ENCODE measurements at regions not wholly inside any gene's neighbourhood (a gene's known extent, or its start where the extent isn't known, plus 50 kb on each side); places are given as distances from the start of the nearest gene placed in this dataset.

GRCh38 chr18:38350141-38350540 lies 784.5 kb upstream of the CELF4 start:
- DNase-seq (no peak), ATAC-seq (ENCODE audit: low FRiP score in 2 of 2) (no peak)
- Histone ChIP-seq H3K9me3 (no peaks in the 10 kb centered on the region), H3K4me1 (no peaks in the 10 kb centered on the region), H3K27ac (no peak overlapping the region), H3K27me3 (no peaks in the 10 kb centered on the region), H3K36me3 (no peaks in the 10 kb centered on the region), H3K4me3 (no peak overlapping the region)
- WGBS, 2 donors = 89 to 90% methylated on average over 2 of the region's 2 CpGs
- no peak for TF ChIP-seq POLR2AphosphoS5 (IDR thresholded peaks at IDR 0.05)

- TF ChIP-seq EP300 (IDR thresholded peaks at IDR 0.05) (no peak), CTCF (IDR thresholded peaks at IDR 0.05) (no peak), POLR2AphosphoS5 (IDR thresholded peaks at IDR 0.05) (no peak), POLR2A (IDR thresholded peaks at IDR 0.05) (no peak)
- H3K9me3 ChIP-seq = no peaks in the 10 kb centered on the region
- H3K27me3 ChIP-seq = no peaks in the 10 kb centered on the region
- no peaks in the 10 kb centered on the region for H3K4me1 ChIP-seq
- DNase-seq (no peak), ATAC-seq (ENCODE audit: low FRiP score in 2 of 2) (no peak)
- no peak overlapping the region for H3K4me3 ChIP-seq
- WGBS, 2 donors = 82 to 85% methylated on average over 3 of the region's 3 CpGs
- H3K27ac ChIP-seq = no peak overlapping the region
- H3K36me3 ChIP-seq = no peaks in the 10 kb centered on the region
Observed at GRCh38 chr18:38330573-38330972, 765.0 kb upstream of the CELF4 start.

- DNase-seq (no peak), ATAC-seq (ENCODE audit: low FRiP score in 2 of 2) (no peak)
- Histone ChIP-seq H3K4me3 (no peak overlapping the region), H3K27ac (no peak overlapping the region), H3K9me3 (no peaks in the 10 kb centered on the region), H3K36me3 (no peaks in the 10 kb centered on the region), H3K4me1 (no peaks in the 10 kb centered on the region), H3K27me3 (no peaks in the 10 kb centered on the region)
- no peak for TF ChIP-seq POLR2AphosphoS5 (IDR thresholded peaks at IDR 0.05)
- TF ChIP-seq CTCF (IDR thresholded peaks at IDR 0.05) = no peak
- TF ChIP-seq EP300 (IDR thresholded peaks at IDR 0.05) = no peak
- TF ChIP-seq POLR2A (IDR thresholded peaks at IDR 0.05) = no peak
Observed at GRCh38 chr18:38329145-38329544, 763.5 kb upstream of the CELF4 start.

- WGBS, 2 donors = 57 to 59% methylated on average over 1 of the region's 1 CpG
- no peak for TF ChIP-seq POLR2AphosphoS5 (IDR thresholded peaks at IDR 0.05)
- no peak for TF ChIP-seq CTCF (IDR thresholded peaks at IDR 0.05)
- no peak for TF ChIP-seq EP300 (IDR thresholded peaks at IDR 0.05)
- TF ChIP-seq POLR2A (IDR thresholded peaks at IDR 0.05) = no peak
- Histone ChIP-seq H3K27ac (no peak overlapping the region), H3K4me3 (no peak overlapping the region), H3K9me3 (no peaks in the 10 kb centered on the region), H3K36me3 (no peaks in the 10 kb centered on the region), H3K4me1 (no peaks in the 10 kb centered on the region), H3K27me3 (no peaks in the 10 kb centered on the region)
- no peak for DNase-seq
- no peak for ATAC-seq (ENCODE audit: low FRiP score in 2 of 2)
Observed at GRCh38 chr18:38322206-38322605, 756.6 kb upstream of the CELF4 start.

GRCh38 chr18:38321262-38321661 lies 755.7 kb upstream of the CELF4 start:
- DNase-seq = no peak
- Histone ChIP-seq H3K36me3 (no peaks in the 10 kb centered on the region), H3K9me3 (no peaks in the 10 kb centered on the region), H3K27me3 (no peaks in the 10 kb centered on the region), H3K4me3 (no peak overlapping the region), H3K27ac (no peak overlapping the region), H3K4me1 (no peaks in the 10 kb centered on the region)
- no peak for TF ChIP-seq POLR2A (IDR thresholded peaks at IDR 0.05)
- no peak for TF ChIP-seq CTCF (IDR thresholded peaks at IDR 0.05)
- no peak for TF ChIP-seq EP300 (IDR thresholded peaks at IDR 0.05)
- WGBS, 2 donors = 66 to 72% methylated on average over 3 of the region's 3 CpGs
- no peak for ATAC-seq (ENCODE audit: low FRiP score in 2 of 2)
